SK-N-SH treated with all-trans-retinoic acid at 6 μM for 48 hours (cell line): ENCODE measurements at regions not wholly inside any gene's neighbourhood (a gene's known extent, or its start where the extent isn't known, plus 50 kb on each side); places are given as distances from the start of the nearest gene placed in this dataset.

Experiments used
- ATAC-seq: fragments of 200-7000 bp; cut with Tn5 transposase; 3 replicates; pipeline ENCODE4 v1.9.1; 2020; ENCODE audit warnings: mild to moderate bottlenecking, moderate library complexity
- ARNTL ChIP-seq: fragments of 450-650 bp; formaldehyde crosslinking; IDR thresholded peaks from 2 replicates; pipeline ENCODE4 v1.5.0; 2020; ENCODE audit warnings: low read depth, mild to moderate bottlenecking, moderate library complexity, borderline replicate concordance
- BACH2 ChIP-seq: fragments of 250-450 bp; sonication (Bioruptor Pico); IDR thresholded peaks from 2 replicates; pipeline ENCODE4 v1.9.0; 2021; ENCODE audit warnings: mild to moderate bottlenecking, borderline replicate concordance
- CREB5 ChIP-seq: fragments of 250-450 bp; sonication (Bioruptor Pico); IDR thresholded peaks from 2 replicates; pipeline ENCODE4 v1.5.1; 2020; ENCODE audit warnings: low read depth, mild to moderate bottlenecking, moderate library complexity
- ESRRG ChIP-seq: fragments of 250-450 bp; sonication (Bioruptor Pico); IDR thresholded peaks from 2 replicates; pipeline ENCODE4 v1.6.1; 2021; ENCODE audit warnings: mild to moderate bottlenecking
- GLIS3 ChIP-seq: fragments of 250-450 bp; sonication (Bioruptor Pico); IDR thresholded peaks from 2 replicates; pipeline ENCODE4 v1.5.0; 2020; ENCODE audit warnings: mild to moderate bottlenecking, moderate library complexity
- OSR1 ChIP-seq: fragments of 250-450 bp; sonication (Bioruptor Pico); IDR thresholded peaks from 2 replicates; pipeline ENCODE4 v1.8.0; 2022; ENCODE audit warnings: moderate library complexity, mild to moderate bottlenecking, inconsistent platforms
- PPARA ChIP-seq: fragments of 250-450 bp; sonication (Bioruptor Pico); IDR thresholded peaks from 2 replicates; pipeline ENCODE4 v1.5.0; 2020; ENCODE audit warnings: mild to moderate bottlenecking, borderline replicate concordance
- RARB ChIP-seq: fragments of 250-450 bp; sonication (Bioruptor Pico); IDR thresholded peaks from 2 replicates; pipeline ENCODE4 v1.8.0; 2021; ENCODE audit warnings: mild to moderate bottlenecking, moderate library complexity
- SNAI2 ChIP-seq: fragments of 250-450 bp; sonication (Bioruptor Pico); IDR thresholded peaks from 2 replicates; pipeline ENCODE4 v1.5.0; 2020; ENCODE audit warnings: mild to moderate bottlenecking, moderate library complexity
- TCF4 ChIP-seq: fragments of 250-450 bp; sonication (Bioruptor Pico); IDR thresholded peaks from 2 replicates; pipeline ENCODE4 v1.8.0; 2021; ENCODE audit warnings: mild to moderate bottlenecking, moderate library complexity, borderline replicate concordance
- TOX ChIP-seq: fragments of 250-450 bp; sonication (Bioruptor Pico); IDR thresholded peaks from 2 replicates; pipeline ENCODE4 v1.8.0; 2021; ENCODE audit warnings: mild to moderate bottlenecking, moderate library complexity, borderline replicate concordance
- ZC3H10 ChIP-seq: fragments of 250-450 bp; sonication (Bioruptor Pico); IDR thresholded peaks from 2 replicates; pipeline ENCODE4 v1.5.1; 2021; ENCODE audit warnings: mild to moderate bottlenecking, moderate library complexity
- ZFP3 ChIP-seq: fragments of 250-450 bp; sonication (Bioruptor Pico); IDR thresholded peaks from 2 replicates; pipeline ENCODE4 v1.5.0; 2020; ENCODE audit warnings: mild to moderate bottlenecking, moderate library complexity
- ZFP30 ChIP-seq: fragments of 450-650 bp; formaldehyde crosslinking; IDR thresholded peaks from 2 replicates; pipeline ENCODE4 v1.5.0; 2022; ENCODE audit warnings: mild to moderate bottlenecking, moderate library complexity
- ZNF565 ChIP-seq: fragments of 450-650 bp; formaldehyde crosslinking; conservative IDR thresholded peaks from 2 replicates; pipeline ENCODE4 v1.5.0; 2020; ENCODE audit warnings: low read depth, mild to moderate bottlenecking, moderate library complexity
- ZNF70 ChIP-seq: fragments of 450-650 bp; formaldehyde crosslinking; IDR thresholded peaks from 2 replicates; pipeline ENCODE4 v1.5.0; 2020; ENCODE audit warnings: mild to moderate bottlenecking, moderate library complexity
- ZNF8 ChIP-seq: fragments of 450-650 bp; formaldehyde crosslinking; IDR thresholded peaks from 2 replicates; pipeline ENCODE4 v1.5.0; 2020; ENCODE audit warnings: mild to moderate bottlenecking, moderate library complexity
- TF ChIP-seq, protein P1 (sequence below): fragments of 250-450 bp; sonication (Bioruptor Pico); IDR thresholded peaks from 2 replicates; pipeline ENCODE4 v1.8.0; 2020; ENCODE audit warnings: mild to moderate bottlenecking, moderate library complexity, borderline replicate concordance
- TF ChIP-seq, protein P2 (sequence below): fragments of 250-450 bp; sonication (Bioruptor Pico); IDR thresholded peaks from 2 replicates; pipeline ENCODE4 v1.5.1; 2021; ENCODE audit warnings: mild to moderate bottlenecking, moderate library complexity

- ATAC-seq: no peak
- no peak for TF ChIP-seq GLIS3 (CRISPR knock-in tag)
- TF ChIP-seq, protein P1, sequence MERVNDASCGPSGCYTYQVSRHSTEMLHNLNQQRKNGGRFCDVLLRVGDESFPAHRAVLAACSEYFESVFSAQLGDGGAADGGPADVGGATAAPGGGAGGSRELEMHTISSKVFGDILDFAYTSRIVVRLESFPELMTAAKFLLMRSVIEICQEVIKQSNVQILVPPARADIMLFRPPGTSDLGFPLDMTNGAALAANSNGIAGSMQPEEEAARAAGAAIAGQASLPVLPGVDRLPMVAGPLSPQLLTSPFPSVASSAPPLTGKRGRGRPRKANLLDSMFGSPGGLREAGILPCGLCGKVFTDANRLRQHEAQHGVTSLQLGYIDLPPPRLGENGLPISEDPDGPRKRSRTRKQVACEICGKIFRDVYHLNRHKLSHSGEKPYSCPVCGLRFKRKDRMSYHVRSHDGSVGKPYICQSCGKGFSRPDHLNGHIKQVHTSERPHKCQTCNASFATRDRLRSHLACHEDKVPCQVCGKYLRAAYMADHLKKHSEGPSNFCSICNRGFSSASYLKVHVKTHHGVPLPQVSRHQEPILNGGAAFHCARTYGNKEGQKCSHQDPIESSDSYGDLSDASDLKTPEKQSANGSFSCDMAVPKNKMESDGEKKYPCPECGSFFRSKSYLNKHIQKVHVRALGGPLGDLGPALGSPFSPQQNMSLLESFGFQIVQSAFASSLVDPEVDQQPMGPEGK (CRISPR knock-in tag): no peak
- no peak for TF ChIP-seq ZNF565 (CRISPR knock-in tag)
- no peak for TF ChIP-seq ZFP3
- TF ChIP-seq ZFP30 (CRISPR knock-in tag): no peak
- TF ChIP-seq CREB5: no peak
- TF ChIP-seq OSR1 (CRISPR knock-in tag): no peak
- no peak for TF ChIP-seq ZNF8 (CRISPR knock-in tag)
- TF ChIP-seq, protein P2, sequence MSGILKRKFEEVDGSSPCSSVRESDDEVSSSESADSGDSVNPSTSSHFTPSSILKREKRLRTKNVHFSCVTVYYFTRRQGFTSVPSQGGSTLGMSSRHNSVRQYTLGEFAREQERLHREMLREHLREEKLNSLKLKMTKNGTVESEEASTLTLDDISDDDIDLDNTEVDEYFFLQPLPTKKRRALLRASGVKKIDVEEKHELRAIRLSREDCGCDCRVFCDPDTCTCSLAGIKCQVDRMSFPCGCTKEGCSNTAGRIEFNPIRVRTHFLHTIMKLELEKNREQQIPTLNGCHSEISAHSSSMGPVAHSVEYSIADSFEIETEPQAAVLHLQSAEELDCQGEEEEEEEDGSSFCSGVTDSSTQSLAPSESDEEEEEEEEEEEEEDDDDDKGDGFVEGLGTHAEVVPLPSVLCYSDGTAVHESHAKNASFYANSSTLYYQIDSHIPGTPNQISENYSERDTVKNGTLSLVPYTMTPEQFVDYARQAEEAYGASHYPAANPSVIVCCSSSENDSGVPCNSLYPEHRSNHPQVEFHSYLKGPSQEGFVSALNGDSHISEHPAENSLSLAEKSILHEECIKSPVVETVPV (CRISPR knock-in tag): no peak
- no peak for TF ChIP-seq SNAI2
- no peak for TF ChIP-seq PPARA (CRISPR knock-in tag)
- TF ChIP-seq BACH2 (CRISPR knock-in tag): no peak
- no peak for TF ChIP-seq TOX (CRISPR knock-in tag)
- TF ChIP-seq, all 23 proteins: peak for 0
Measured at GRCh38 chr13:82010780-82011179, 1669.9 kb upstream of the SPRY2 start.

DNA sequence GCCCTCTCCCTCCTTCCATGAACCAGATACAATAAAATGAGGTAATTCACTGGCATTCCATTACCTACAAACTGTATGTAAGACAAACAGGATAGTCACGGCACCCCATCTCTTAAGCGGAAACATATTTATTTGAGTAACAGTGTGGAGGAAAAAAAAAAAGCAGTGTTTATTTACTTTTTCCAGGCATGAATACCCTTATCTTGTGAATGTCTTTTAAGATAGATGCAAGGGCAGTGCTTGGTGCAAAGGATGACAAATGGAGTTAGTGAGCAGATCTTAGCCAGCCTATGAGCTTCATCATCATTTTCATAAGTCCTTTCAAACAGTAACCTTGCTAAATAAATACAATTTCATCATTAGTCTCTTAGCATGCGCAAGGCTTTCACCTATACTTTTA lies 1661.8 kb upstream of the SPRY2 start:
- TF ChIP-seq PPARA (CRISPR knock-in tag): no peak
- no peak for TF ChIP-seq ZNF8 (CRISPR knock-in tag)
- TF ChIP-seq GLIS3 (CRISPR knock-in tag): no peak
- TF ChIP-seq, protein P1 (CRISPR knock-in tag): no peak
- no peak for TF ChIP-seq TOX (CRISPR knock-in tag)
- no peak for TF ChIP-seq ZC3H10 (CRISPR knock-in tag)
- TF ChIP-seq ZNF70 (CRISPR knock-in tag): no peak
- TF ChIP-seq BACH2 (CRISPR knock-in tag): no peak
- no peak for TF ChIP-seq ARNTL
- no peak for TF ChIP-seq TCF4 (CRISPR knock-in tag)
- no peak for TF ChIP-seq CREB5
- TF ChIP-seq OSR1 (CRISPR knock-in tag): no peak
- TF ChIP-seq ESRRG (CRISPR knock-in tag): no peak
- TF ChIP-seq, protein P2 (CRISPR knock-in tag): no peak
- no peak for TF ChIP-seq ZFP30 (CRISPR knock-in tag)
- no peak for ATAC-seq

- ATAC-seq: no peak
- TF ChIP-seq RARB (no peak), CREB5 (no peak), TCF4 (CRISPR knock-in tag) (no peak), PPARA (CRISPR knock-in tag) (no peak), ZFP3 (no peak)
Measured at GRCh38 chr13:81995316-81995715, 1654.4 kb upstream of the SPRY2 start.
